Astrocyte (in vitro differentiated cells and primary cell): ENCODE measurements at regions not wholly inside any gene's neighbourhood (a gene's known extent, or its start where the extent isn't known, plus 50 kb on each side); places are given as distances from the start of the nearest gene placed in this dataset.
A peak's percentile ranks its signal among the peaks of the same experiment; 100 is the strongest.

Experiments
- DNase-seq: peaks from one replicate; pipeline ENCODE4 v3.0.0-alpha.2; 2010; ENCODE audit warnings: low read depth
- FAIRE-seq: peaks from 2 replicates; lab custom pipeline; 2011; peaks lifted over from hg19 to GRCh38; lab: Jason Lieb, UNC
- H2AFZ ChIP-seq: 2 replicates; pipeline ENCODE4 v1.6.0; 2012; ENCODE audit warnings: low read depth, low read length, inconsistent platforms
- H3K27ac ChIP-seq: 2 replicates; pipeline ENCODE4 v1.5.1; 2011; ENCODE audit warnings: low read depth, low read length, inconsistent platforms
- H3K27me3 ChIP-seq: 2 replicates; pipeline ENCODE4 v1.6.0; 2011; ENCODE audit warnings: low read length, inconsistent platforms; ENCODE audit not compliant: insufficient read depth
- H3K36me3 ChIP-seq: 2 replicates; pipeline ENCODE4 v1.5.1; 2011; ENCODE audit warnings: low read length, inconsistent platforms; ENCODE audit not compliant: insufficient read depth
- H3K4me1 ChIP-seq: 2 replicates; pipeline ENCODE4 v1.5.1; 2011; ENCODE audit warnings: low read length, inconsistent platforms; ENCODE audit not compliant: insufficient read depth
- H3K4me2 ChIP-seq: 2 replicates; pipeline ENCODE4 v1.6.0; 2012; ENCODE audit warnings: low read length, inconsistent platforms
- H3K4me3 ChIP-seq: 2 replicates; pipeline ENCODE4 v1.5.1; 2011; ENCODE audit warnings: low read depth, mild to moderate bottlenecking, low read length, inconsistent platforms; ENCODE audit not compliant: insufficient read depth
- H3K79me2 ChIP-seq: 2 replicates; pipeline ENCODE4 v1.6.0; 2012; ENCODE audit warnings: mild to moderate bottlenecking, low read length, inconsistent platforms; ENCODE audit not compliant: insufficient read depth
- H3K9ac ChIP-seq: 2 replicates; pipeline ENCODE4 v1.6.0; 2012; ENCODE audit warnings: mild to moderate bottlenecking, low read length, inconsistent platforms
- H3K9me3 ChIP-seq: 2 replicates; pipeline ENCODE4 v1.5.1; 2012; ENCODE audit warnings: low read depth, mild to moderate bottlenecking, low read length, inconsistent platforms; ENCODE audit not compliant: insufficient read depth
- H4K20me1 ChIP-seq: 2 replicates; pipeline ENCODE4 v1.6.0; 2012; ENCODE audit warnings: low read length, inconsistent platforms; ENCODE audit not compliant: insufficient read depth
- H3K27ac Mint-ChIP-seq: one replicate; pipeline ENCODE4 v1.8.0; 2021; ENCODE audit warnings: mild to moderate bottlenecking, mixed read lengths; ENCODE audit not compliant: unreplicated experiment
- H3K27me3 Mint-ChIP-seq: one replicate; pipeline ENCODE4 v1.8.0; 2021; ENCODE audit warnings: low read depth, mixed read lengths; ENCODE audit not compliant: unreplicated experiment
- H3K36me3 Mint-ChIP-seq: one replicate; pipeline ENCODE4 v1.8.0; 2021; ENCODE audit warnings: low read depth, mixed read lengths; ENCODE audit not compliant: unreplicated experiment
- H3K4me1 Mint-ChIP-seq: one replicate; pipeline ENCODE4 v1.8.0; 2021; ENCODE audit warnings: low read depth, mixed read lengths; ENCODE audit not compliant: unreplicated experiment
- H3K4me3 Mint-ChIP-seq: one replicate; pipeline ENCODE4 v1.8.0; 2021; ENCODE audit warnings: mild to moderate bottlenecking, moderate library complexity, mixed read lengths; ENCODE audit not compliant: unreplicated experiment
- H3K9me3 Mint-ChIP-seq: one replicate; pipeline ENCODE4 v1.8.0; 2021; ENCODE audit warnings: mild to moderate bottlenecking, mixed read lengths; ENCODE audit not compliant: unreplicated experiment
- CTCF ChIP-seq: IDR thresholded peaks from 2 replicates; pipeline ENCODE4 v1.5.1; 2011; ENCODE audit warnings: low read depth, mild to moderate bottlenecking, inconsistent platforms, low read length, moderate library complexity; ENCODE audit not compliant: insufficient read depth
- EZH2 ChIP-seq: IDR thresholded peaks from 2 replicates; pipeline ENCODE4 v1.6.1; 2012; ENCODE audit warnings: mild to moderate bottlenecking, low read length, inconsistent platforms; ENCODE audit not compliant: insufficient read depth

- TF ChIP-seq CTCF (no peak), EZH2 (no peak)
- Mint-ChIP-seq H3K9me3 (peaks cover 4% of the 10 kb centered on the region), H3K36me3 (peaks cover 24% of the 10 kb centered on the region), H3K27ac (peak overlapping the region; percentile 99), H3K27me3 (no peaks in the 10 kb centered on the region), H3K4me3 (peak overlapping the region; percentile 95), H3K4me1 (peaks cover 13% of the 10 kb centered on the region)
- Histone ChIP-seq H3K4me1 (no peaks in the 10 kb centered on the region), H3K4me2 (no peak overlapping the region), H3K79me2 (no peaks in the 10 kb centered on the region), H3K9ac (no peak overlapping the region), H2AFZ (no peak overlapping the region), H3K4me3 (no peak overlapping the region), H3K9me3 (peaks cover 13% of the 10 kb centered on the region), H3K27ac (no peak overlapping the region), H3K27me3 (no peaks in the 10 kb centered on the region), H3K36me3 (no peaks in the 10 kb centered on the region), H4K20me1 (no peaks in the 10 kb centered on the region)
- FAIRE-seq (no peak), DNase-seq (no peak)
These were observed 435.6 kb upstream of the CDH9 start for GRCh38 chr5:27474047-27474309.

DNA sequence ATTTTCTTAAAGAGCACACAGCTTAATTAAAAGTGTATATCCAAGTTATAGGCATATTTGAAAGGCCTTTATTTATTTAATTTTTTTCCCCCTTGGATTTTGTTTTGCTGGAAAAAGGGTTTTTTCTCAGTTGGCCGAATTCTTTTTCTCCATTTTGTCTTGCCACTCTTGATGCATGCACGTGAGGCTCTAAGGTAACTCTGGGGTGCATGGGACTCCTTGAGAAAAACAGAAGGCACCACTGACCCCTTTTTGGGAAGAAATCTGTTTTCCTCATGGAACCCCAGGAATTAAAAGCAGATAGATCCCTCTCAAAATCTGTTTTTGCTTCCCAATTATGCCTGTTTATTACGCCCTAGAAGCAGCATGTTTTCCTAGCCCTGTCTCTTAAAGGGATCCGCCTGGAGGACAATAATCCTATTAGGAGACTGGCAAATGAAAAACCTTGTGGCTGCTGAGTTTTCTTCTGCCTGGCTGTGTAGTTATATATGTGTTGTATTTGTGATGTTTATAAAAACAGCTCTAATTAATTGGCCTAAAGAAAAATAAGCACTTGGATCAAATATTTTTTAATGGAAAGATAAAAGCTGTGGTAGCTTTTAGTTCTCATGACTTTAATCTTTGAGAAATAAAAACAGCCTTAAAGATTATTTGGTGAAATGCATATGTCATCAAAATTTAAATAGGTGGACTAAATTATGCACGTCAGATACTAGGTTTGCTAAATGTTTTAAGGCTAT is 435.1 kb upstream of the CDH9 start:
- peak overlapping the region; percentile 99 for H3K27ac Mint-ChIP-seq
- H3K27me3 Mint-ChIP-seq: no peaks in the 10 kb centered on the region
- Histone ChIP-seq H3K27ac (no peak overlapping the region), H3K36me3 (no peaks in the 10 kb centered on the region), H4K20me1 (no peaks in the 10 kb centered on the region), H3K4me3 (no peak overlapping the region), H3K9ac (no peak overlapping the region), H3K79me2 (no peaks in the 10 kb centered on the region), H3K4me2 (no peak overlapping the region), H3K4me1 (no peaks in the 10 kb centered on the region), H2AFZ (no peak overlapping the region), H3K27me3 (no peaks in the 10 kb centered on the region), H3K9me3 (peaks cover 13% of the 10 kb centered on the region)
- peak overlapping the region; percentile 95 for H3K4me3 Mint-ChIP-seq
- no peak for TF ChIP-seq CTCF
- no peak for TF ChIP-seq EZH2
- H3K9me3 Mint-ChIP-seq: peaks cover 4% of the 10 kb centered on the region
- H3K4me1 Mint-ChIP-seq: peaks cover 13% of the 10 kb centered on the region
- no peak for FAIRE-seq
- no peak for DNase-seq
- H3K36me3 Mint-ChIP-seq: peaks cover 24% of the 10 kb centered on the region

- DNase-seq (no peak), FAIRE-seq (no peak)
- Histone ChIP-seq H3K9ac (no peak overlapping the region), H3K36me3 (no peaks in the 10 kb centered on the region), H3K27me3 (no peaks in the 10 kb centered on the region), H3K9me3 (peaks cover 13% of the 10 kb centered on the region), H4K20me1 (no peaks in the 10 kb centered on the region), H3K4me2 (no peak overlapping the region), H2AFZ (no peak overlapping the region), H3K4me3 (no peak overlapping the region), H3K79me2 (no peaks in the 10 kb centered on the region), H3K4me1 (no peaks in the 10 kb centered on the region), H3K27ac (no peak overlapping the region)
- H3K36me3 Mint-ChIP-seq: peaks cover 20% of the 10 kb centered on the region
- H3K27me3 Mint-ChIP-seq: no peaks in the 10 kb centered on the region
- peaks cover 4% of the 10 kb centered on the region for H3K9me3 Mint-ChIP-seq
- peak overlapping the region; percentile 95 for H3K4me3 Mint-ChIP-seq
- peaks cover 13% of the 10 kb centered on the region for H3K4me1 Mint-ChIP-seq
- H3K27ac Mint-ChIP-seq: peak overlapping the region; percentile 99
- no peak for TF ChIP-seq EZH2
- no peak for TF ChIP-seq CTCF
These were observed 434.5 kb upstream of the CDH9 start for GRCh38 chr5:27472871-27473270.
